Stimulated activated CD4-positive, alpha-beta T cell treated with anti-CD3 and anti-CD28 coated beads, Interleukin-15, amount 100 ng/mL, for 24 hours (primary cell): ENCODE measurements at regions not wholly inside any gene's neighbourhood (a gene's known extent, or its start where the extent isn't known, plus 50 kb on each side); places are given as distances from the start of the nearest gene placed in this dataset.
"Not testable (repeated sequence)": the region's sequence is repeated elsewhere in the genome, so short reads cannot be mapped to it uniquely, and the experiment has no call there.

Experiments
- DNase-seq: peaks from one replicate; pipeline ENCODE4 v3.0.0-alpha.2; 2020

DNA sequence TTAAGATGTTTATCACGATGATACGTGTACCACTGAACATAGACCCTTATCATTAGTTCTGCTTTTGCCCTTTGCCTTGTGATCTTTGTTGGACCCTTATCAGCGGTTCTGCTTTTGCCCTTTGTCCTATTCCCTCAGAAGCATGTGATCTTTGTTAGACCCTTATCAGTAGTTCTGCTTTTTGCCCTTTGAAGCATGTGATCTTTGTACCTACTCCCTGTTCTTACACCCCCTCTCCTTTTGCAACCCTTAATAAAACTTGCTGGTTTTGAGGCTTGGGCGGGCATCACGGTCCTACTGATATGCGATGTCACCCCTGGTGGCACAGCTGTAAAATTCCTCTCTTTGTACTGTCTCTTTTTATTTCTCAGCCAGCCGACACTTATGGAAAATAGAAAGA lies 117.0 kb downstream of the SDHAF3 start:
- not testable (repeated sequence) for DNase-seq

DNA sequence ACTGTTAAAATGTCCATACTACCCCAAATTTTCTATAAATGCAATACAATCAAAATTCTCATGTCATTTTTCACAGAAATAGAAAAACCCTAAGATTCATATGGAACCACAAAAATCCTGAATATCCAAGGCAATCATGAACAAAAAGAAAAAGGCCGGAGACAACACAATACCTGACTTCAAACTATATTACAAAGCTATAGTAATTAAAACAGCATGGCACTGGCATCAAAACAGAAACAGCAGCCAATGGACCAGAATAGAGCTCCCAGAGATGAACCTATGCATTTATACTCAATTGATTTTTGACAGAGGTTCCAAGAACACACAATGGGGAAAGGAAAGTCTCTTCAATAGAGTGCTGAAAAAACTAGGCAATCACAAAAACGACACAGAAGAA lies 128.8 kb downstream of the SDHAF3 start:
- no peak for DNase-seq

DNA sequence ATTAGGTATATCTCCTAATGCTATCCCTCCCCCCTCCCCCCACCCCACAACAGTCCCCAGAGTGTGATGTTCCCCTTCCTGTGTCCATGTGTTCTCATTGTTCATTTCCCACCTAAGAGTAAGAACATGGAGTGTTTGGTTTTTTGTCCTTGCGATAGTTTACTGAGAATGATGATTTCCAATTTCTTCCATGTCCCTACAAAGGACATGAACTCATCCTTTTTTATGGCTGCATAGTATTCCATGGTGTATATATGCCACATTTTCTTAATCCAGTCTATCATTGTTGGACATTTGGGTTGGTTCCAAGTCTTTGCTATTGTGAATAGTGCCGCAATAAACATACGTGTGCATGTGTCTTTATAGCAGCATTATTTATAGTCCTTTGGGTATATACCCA lies 140.7 kb downstream of the SDHAF3 start:
- DNase-seq = not testable (repeated sequence)

GRCh38 chr7:97269741-97270140 lies 152.2 kb downstream of the SDHAF3 start:
- DNase-seq = no peak

DNA sequence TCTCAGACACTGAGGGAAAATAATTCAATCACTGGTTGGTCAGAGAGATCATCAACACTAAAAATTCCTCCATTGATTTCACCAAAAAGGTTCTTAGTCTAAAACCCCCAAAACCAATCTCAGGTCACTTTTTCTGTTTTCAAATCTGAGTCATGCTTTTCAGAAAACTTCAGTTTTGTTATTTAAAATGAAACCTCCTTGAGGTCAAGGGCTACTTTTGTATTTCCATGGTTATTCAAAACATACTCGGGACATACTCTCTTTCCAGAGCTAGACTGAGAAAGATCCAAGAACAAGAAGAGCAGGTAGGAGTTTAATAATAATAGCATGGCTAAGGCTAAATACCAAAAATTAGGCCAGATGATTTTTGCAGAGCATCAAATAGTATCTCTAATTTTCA lies 152.8 kb downstream of the SDHAF3 start:
- DNase-seq = no peak

- no peak for DNase-seq
Observed at GRCh38 chr7:97271619-97272018, 154.1 kb downstream of the SDHAF3 start.

DNA sequence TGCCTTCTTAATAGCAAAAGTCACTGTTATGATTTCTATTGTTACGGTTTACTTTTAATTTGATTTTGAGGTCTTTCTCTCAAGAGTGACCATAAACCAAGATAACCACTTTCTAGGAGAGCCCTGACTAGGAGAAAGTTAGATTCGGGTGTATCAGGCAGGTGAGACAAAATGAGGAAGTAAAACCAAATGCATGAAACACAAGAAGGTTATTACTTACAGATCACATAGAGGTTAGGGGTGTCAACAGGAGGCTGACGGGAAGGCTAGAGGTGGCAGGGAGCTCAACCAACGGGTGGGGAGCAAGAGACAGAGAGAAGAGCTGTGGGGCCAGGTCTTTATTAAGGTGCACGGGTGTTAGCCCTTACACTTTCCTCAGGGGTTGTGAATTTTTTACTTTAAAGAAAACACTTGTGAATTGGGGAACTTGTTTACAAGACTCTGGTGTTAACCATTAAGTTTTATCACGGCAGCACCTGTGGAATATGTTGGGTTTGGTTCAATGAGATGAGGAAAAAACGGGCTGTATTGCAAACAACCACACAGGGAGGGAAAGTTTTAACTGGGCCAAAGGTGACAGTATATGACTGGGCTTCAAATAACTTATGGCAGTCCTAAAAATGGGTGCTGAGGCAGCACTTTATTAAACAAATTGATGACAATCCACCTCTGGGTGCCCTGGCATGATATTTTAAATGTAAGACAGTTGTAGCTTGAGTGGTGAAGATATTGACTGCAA lies 154.9 kb downstream of the SDHAF3 start:
- no peak for DNase-seq

DNA sequence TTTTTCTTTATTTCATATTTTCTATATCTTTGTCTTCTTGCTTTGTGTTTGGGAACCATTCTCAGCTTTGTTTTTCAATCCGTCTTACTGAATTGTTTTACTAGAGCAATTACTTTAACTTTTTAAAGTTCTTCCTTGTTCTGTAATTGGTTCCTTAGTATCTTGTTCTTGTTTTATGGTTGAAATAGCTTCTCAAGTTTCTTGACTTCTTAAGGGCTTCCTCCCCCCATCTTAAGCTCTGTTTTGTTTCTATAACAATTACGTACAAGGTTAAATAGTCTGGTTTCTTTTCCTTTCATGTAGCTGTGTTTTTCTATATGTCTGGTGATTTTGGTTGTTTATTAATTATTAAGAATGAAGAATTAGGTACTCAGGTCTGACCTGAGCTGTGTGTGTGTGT lies 158.0 kb downstream of the SDHAF3 start:
- no peak for DNase-seq

DNA sequence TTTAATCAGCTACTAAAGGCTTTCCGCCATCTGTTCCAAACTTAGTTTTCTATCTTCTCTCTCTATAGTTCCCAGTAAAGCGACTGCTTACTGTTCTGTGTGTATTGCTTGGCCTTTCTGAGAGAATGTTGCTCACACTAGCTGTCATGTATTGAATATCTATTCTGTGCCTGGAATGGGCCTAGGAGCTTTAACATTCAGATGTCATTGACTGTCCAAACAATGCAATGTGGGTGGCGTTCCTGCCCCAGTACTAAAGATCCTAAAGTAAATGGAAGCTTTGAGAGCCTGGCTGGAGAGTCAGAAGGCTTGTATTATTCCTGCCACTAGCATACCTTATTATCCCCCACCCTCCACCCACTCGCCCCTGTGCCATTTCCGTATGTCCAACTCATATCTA lies 163.5 kb downstream of the SDHAF3 start:
- no peak for DNase-seq

DNA sequence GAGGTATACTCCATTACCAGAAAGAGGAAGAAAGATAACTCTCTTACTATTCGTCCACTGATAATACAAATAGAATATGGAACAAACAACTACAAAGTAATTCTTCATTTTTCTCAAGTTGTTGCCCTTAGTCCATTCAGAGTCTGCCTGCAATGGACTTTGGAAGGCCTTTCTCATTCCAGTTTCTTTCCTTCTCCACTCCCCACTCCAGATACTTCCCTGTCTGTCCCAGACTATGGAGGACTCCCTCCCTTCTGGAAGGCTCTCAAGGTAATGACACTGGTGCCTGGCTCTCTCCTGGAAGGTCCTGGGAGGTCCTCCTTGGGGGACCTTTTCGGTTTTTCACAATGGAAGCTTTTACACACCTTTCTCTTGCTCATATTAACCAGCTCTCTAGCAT lies 167.8 kb downstream of the SDHAF3 start:
- no peak for DNase-seq

DNA sequence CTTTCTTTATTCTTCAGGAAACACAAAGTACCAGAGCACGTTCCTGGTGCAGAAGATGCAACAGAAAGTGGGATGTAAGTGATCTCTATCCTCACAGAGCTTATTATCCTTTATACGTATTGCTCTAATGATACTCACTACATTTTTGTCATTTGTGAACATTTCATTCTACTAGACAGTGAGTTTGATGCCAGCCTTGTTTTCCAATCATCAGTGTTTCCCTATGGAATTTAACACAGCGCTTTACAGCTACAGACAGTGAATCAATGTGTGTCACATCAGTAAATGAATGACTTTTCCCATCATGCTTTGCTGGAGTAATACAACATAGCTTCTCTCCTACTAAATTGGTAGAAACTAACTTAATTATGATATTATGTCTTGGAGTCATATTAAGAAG lies 175.5 kb downstream of the SDHAF3 start:
- no peak for DNase-seq

GRCh38 chr7:97298561-97298960 lies 181.1 kb downstream of the SDHAF3 start:
- no peak for DNase-seq

- no peak for DNase-seq
Observed at GRCh38 chr7:97305589-97305988, 188.1 kb downstream of the SDHAF3 start.

DNA sequence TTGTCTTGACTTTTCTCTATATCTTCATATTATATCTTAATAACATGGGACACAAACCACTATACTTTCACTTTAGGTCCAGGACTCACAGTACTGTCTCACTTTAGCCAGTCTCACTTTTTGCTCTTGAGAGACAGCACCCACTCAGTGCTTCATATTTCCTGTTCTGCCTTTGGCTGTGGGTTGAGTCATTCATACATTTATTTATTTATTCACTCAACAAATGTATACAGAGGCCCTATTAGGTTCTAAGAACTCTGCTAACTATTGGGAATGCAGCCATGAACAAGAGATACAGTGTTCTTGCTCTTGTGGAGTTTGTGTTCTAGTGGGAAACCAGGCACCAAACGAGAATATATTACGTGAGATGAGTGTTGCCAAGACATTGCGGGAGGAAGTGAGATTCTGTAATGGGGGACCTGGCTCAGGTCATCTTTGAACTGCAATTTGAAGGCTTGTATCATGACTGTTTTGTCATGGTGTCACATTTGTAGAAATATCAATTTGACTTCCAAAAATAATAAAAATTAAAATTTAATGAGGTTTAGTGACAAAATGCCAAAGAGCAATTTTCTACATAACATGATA lies 190.1 kb downstream of the SDHAF3 start:
- no peak for DNase-seq

GRCh38 chr7:97313900-97314299 lies 196.4 kb downstream of the SDHAF3 start:
- DNase-seq = no peak

GRCh38 chr7:97317575-97317974 lies 200.1 kb downstream of the SDHAF3 start:
- DNase-seq = no peak

DNA sequence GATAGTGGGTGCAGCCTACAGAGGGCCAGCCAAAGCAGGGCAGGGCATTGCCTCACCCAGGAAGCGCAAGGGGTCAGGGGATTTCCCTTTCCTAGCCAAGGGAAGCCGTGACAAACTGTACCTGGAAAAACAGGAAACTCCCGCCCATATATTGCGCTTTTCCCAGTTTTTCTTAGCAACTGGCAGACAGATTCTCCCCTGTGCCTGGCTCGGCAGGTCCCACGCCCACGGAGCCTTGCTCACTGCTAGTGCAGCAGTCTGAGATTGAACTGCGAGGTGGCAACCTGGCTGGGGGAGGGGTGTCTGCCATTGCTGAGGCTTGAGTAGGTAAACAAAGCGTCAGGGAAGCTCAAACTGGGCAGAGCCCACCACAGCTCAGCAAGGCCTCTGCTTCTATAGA lies 212.4 kb downstream of the SDHAF3 start:
- not testable (repeated sequence) for DNase-seq

GRCh38 chr7:97337849-97338248 lies 220.4 kb downstream of the SDHAF3 start:
- no peak for DNase-seq

DNA sequence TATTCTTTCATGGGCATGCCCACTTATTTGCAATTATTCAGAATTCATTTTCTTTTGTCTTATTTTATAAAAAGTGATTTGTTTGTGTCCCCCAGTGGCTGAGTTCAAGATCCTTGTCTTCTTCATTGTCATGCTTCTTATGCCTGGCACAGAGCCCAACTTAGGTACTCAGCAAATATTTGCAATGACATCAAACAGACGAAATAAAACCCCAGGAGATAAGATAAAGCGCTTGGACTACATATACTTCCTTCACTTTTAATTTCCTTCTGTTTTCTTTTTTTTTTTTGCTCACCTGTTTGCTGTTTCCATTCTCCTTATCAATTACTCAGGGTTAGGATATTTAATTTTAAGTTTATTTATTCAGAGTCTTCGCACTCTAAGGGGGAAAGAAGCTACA lies 225.0 kb downstream of the SDHAF3 start:
- no peak for DNase-seq

DNA sequence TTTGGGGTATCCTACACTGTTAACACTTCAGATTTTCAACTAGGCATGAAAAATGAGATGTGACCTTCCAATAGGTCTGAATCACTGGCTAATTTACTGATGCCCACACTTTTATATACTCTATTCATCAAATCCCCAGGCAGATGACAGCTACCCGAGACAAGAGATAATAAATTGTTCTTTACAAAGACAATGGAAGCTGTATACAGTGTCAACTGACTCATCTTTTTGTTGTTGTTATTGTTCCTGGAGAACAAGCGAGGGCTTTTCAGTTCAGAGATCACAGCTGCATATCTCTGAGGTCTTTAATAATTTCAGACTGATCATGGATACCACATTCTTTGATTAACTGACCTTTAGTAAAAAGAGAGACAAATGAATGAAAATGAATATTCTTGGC lies 228.9 kb downstream of the SDHAF3 start:
- no peak for DNase-seq

GRCh38 chr7:97351488-97351887 lies 234.0 kb downstream of the SDHAF3 start:
- DNase-seq = no peak

GRCh38 chr7:97357459-97357858 lies 240.0 kb downstream of the SDHAF3 start:
- no peak for DNase-seq

DNA sequence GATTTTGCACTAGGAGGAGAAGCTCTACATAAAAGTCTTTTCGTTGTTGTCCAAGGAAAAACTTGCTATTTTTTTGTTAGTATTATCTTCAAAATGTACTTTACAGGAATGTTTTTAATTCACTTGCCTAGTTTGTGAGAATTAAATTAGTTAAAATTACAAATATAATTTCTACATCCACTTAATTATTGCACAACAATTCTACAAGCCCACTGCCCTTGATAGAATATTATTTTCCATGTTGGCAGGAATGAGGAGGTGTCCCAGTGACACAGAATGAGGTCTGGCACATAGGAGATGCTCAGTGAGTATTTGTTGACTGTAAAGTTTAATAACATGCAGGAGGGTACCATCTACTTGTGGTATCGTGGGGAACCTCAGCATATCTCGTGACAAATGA lies 255.4 kb downstream of the SDHAF3 start:
- DNase-seq = no peak

GRCh38 chr7:97373736-97374135 lies 256.2 kb downstream of the SDHAF3 start:
- DNase-seq = no peak

GRCh38 chr7:97377713-97378112 lies 260.2 kb downstream of the SDHAF3 start:
- DNase-seq = no peak
